Mammary epithelial cell (primary cell): ENCODE measurements at regions not wholly inside any gene's neighbourhood (a gene's known extent, or its start where the extent isn't known, plus 50 kb on each side); places are given as distances from the start of the nearest gene placed in this dataset.

Experiments used
- CTCF ChIP-seq, 2 donors: IDR thresholded peaks in 1 of 2; conservative IDR thresholded peaks in 1 of 2; 2 replicates each; pipeline ENCODE4 v1.5.1; 2011 to 2012; ENCODE audit warnings: inconsistent platforms in 2 of 2, low read length in 2 of 2, mild to moderate bottlenecking in 2 of 2, control low read depth in 1 of 2, low read depth in 1 of 2; ENCODE audit not compliant: insufficient read depth in 1 of 2; ENCODE audit errors: extremely low read depth in 1 of 2
- EZH2 ChIP-seq: IDR thresholded peaks from 2 replicates; pipeline ENCODE4 v1.6.1; 2012; ENCODE audit warnings: low read length, inconsistent platforms, borderline replicate concordance

DNA sequence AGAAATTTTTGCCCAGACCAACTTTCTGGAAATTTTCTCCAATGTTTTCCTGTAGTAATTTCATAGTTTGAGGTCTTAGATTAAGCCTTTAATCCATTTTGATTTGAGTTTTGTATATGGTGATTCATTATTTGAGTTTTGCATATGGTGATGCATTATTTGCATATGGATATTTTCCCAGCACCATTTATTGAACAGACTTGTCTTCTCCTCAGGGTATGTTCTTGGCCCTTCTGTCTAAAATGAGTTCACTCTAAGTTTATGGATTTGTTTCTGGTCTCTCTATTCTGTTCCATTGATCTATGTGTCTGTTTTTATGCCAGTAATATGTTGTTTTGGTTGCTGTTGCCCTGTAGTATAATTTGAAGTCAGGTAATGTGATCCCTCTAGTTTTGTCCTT, 139.3 kb downstream of the SLC25A46 start:
- TF ChIP-seq CTCF (conservative IDR thresholded peaks at IDR 0.05 in 1 of 2, IDR thresholded peaks at IDR 0.05 in 1 of 2; ENCODE audit: extremely low read depth in 1 of 2, insufficient read depth in 1 of 2, low read depth in 1 of 2, low read length in 2 of 2) (no peak), EZH2 (no peak)
